ENCODE measurements at regions not wholly inside any gene's neighbourhood (a gene's known extent, or its start where the extent isn't known, plus 50 kb on each side); places are given as distances from the start of the nearest gene placed in this dataset.
"Not testable (repeated sequence)": the region's sequence is repeated elsewhere in the genome, so short reads cannot be mapped to it uniquely, and the experiment has no call there.

DNA sequence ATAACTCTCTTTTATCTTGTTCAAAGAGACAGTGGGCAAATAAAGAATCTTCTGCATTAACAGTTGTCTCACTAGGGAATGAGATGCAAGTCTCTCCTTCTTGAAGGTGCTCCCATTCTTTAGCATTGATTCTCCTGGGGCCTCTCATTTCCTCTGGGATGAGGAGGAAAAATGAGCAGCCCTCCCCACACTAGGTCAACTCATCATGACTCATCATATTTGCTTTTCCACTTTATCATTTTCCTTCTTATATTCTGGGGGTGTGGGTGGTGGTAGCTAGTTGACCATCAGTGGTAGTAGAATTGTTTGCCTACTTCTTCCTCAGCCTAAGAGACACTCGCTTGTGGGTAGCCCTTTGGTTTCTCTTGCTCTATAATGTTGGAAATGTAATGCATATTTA, 182.0 kb upstream of the C1orf87 start:
- Histone ChIP-seq H3K27ac (ENCODE audit: low read depth in 1 of 2, low read length in 2 of 2) (no peak overlapping the region), H3K9me3 (ENCODE audit: control insufficient read depth, low read length) (no peaks in the 10 kb centered on the region), H3K4me3 (ENCODE audit: low read length in 2 of 2) (no peak overlapping the region), H3K4me1 (ENCODE audit: control insufficient read depth in 1 of 2, insufficient read depth in 2 of 2, low read length in 2 of 2) (no peaks in the 10 kb centered on the region), H3K27me3 (ENCODE audit: control insufficient read depth in 1 of 2, insufficient read depth in 2 of 2, low read length in 1 of 2) (peaks cover 0 to 1% of the 10 kb centered on the region in 2 donors), H3K36me3 (ENCODE audit: control insufficient read depth in 1 of 2, insufficient read depth in 2 of 2, low read length in 1 of 2) (no peaks in the 10 kb centered on the region)
- DNase-seq, result no peak
- intact Hi-C loops (cut with DNase I), result no loop called here
- WGBS, 2 donors, result 97 to 100% methylated on average over 1 of the region's 1 CpG
- no peak for ATAC-seq (ENCODE audit: low FRiP score)

DNA sequence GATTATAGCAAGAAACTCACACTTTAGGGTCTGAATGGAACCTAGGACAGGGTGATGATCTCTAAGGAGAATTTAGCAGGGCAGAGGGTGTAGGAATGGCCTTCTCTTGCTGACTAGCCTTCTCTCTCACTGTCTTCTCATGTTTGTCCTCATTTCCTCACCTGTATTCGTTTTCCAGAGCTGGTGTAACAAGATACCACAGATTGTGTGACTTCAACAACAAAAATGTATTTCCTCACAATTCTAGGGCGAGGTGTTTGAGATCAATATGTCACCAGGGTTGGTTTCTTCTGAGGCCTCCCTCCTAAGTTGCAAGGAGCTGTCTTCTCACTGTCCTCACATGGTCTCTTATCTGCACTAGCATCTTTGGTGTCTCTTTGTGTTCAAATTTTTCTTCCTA, 177.9 kb upstream of the C1orf87 start:
- ATAC-seq (ENCODE audit: low FRiP score) (no peak), DNase-seq (no peak)
- Histone ChIP-seq H3K27ac (ENCODE audit: low read depth in 1 of 2, low read length in 2 of 2) (no peak overlapping the region), H3K4me1 (ENCODE audit: control insufficient read depth in 1 of 2, insufficient read depth in 2 of 2, low read length in 2 of 2) (no peaks in the 10 kb centered on the region), H3K9me3 (ENCODE audit: control insufficient read depth, low read length) (no peaks in the 10 kb centered on the region), H3K27me3 (ENCODE audit: control insufficient read depth in 1 of 2, insufficient read depth in 2 of 2, low read length in 1 of 2) (no peaks in the 10 kb centered on the region), H3K36me3 (ENCODE audit: control insufficient read depth in 1 of 2, insufficient read depth in 2 of 2, low read length in 1 of 2) (no peaks in the 10 kb centered on the region), H3K4me3 (ENCODE audit: low read length in 2 of 2) (no peak overlapping the region)
- 89 to 90% methylated on average over 2 of the region's 2 CpGs for WGBS, 2 donors
- intact Hi-C loops (cut with DNase I), result no loop called here

DNA sequence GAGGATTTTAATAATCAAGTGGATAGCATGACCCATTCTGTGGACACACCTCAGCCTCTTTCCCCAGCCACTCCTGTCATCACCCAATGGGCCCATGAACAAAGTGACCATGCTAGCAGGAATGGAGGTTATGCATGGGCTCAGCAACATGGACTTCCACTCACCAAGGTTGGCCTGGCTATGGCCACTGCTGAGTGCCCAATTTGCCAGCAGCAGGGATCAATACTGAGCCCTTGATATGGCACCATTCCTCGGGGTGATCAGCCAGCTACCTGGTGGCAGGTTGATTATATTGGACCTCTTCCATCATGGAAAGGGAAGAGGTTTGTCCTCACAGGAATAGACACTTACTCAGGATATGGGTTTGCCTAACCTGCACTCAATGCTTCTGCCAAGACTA, 173.9 kb upstream of the C1orf87 start:
- H3K27ac ChIP-seq (ENCODE audit: low read depth in 1 of 2, low read length in 2 of 2); intact Hi-C loops (cut with DNase I); H3K9me3 ChIP-seq (ENCODE audit: control insufficient read depth, low read length); H3K36me3 ChIP-seq (ENCODE audit: control insufficient read depth in 1 of 2, insufficient read depth in 2 of 2, low read length in 1 of 2); H3K27me3 ChIP-seq (ENCODE audit: control insufficient read depth in 1 of 2, insufficient read depth in 2 of 2, low read length in 1 of 2); H3K4me1 ChIP-seq (ENCODE audit: control insufficient read depth in 1 of 2, insufficient read depth in 2 of 2, low read length in 2 of 2); H3K4me3 ChIP-seq (ENCODE audit: low read length in 2 of 2); DNase-seq; ATAC-seq (ENCODE audit: low FRiP score): not testable (repeated sequence)
- 89 to 100% methylated on average over 1 of the region's 1 CpG for WGBS, 2 donors

DNA sequence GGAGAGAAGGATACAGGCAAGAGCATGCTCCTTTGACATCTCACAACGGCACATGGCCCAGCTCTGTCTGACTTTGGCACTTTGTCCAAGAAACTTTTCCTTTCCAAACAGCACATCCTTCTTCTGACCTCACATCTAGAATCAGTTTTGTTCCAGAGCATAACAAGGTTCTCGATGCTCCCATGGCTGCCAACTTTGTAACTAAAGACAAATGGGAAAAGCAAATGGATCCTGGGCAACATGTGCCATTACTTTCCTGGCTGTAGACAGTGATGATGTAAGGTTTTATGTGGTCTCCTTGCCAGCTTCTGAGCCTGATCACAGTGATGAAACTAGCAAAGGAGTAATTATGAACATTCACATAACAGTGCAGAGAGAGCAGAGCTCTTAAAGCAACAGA, 171.8 kb upstream of the C1orf87 start:
- WGBS, 2 donors, result 19 to 30% methylated on average over 2 of the region's 2 CpGs
- Histone ChIP-seq H3K27me3 (ENCODE audit: control insufficient read depth in 1 of 2, insufficient read depth in 2 of 2, low read length in 1 of 2) (no peaks in the 10 kb centered on the region), H3K4me1 (ENCODE audit: control insufficient read depth in 1 of 2, insufficient read depth in 2 of 2, low read length in 2 of 2) (no peaks in the 10 kb centered on the region), H3K27ac (ENCODE audit: low read depth in 1 of 2, low read length in 2 of 2) (no peak overlapping the region), H3K4me3 (ENCODE audit: low read length in 2 of 2) (no peak overlapping the region), H3K9me3 (ENCODE audit: control insufficient read depth, low read length) (no peaks in the 10 kb centered on the region), H3K36me3 (ENCODE audit: control insufficient read depth in 1 of 2, insufficient read depth in 2 of 2, low read length in 1 of 2) (no peaks in the 10 kb centered on the region)
- intact Hi-C loops (cut with DNase I), result no loop called here
- ATAC-seq (ENCODE audit: low FRiP score) (peak; percentile 76), DNase-seq (no peak)

DNA sequence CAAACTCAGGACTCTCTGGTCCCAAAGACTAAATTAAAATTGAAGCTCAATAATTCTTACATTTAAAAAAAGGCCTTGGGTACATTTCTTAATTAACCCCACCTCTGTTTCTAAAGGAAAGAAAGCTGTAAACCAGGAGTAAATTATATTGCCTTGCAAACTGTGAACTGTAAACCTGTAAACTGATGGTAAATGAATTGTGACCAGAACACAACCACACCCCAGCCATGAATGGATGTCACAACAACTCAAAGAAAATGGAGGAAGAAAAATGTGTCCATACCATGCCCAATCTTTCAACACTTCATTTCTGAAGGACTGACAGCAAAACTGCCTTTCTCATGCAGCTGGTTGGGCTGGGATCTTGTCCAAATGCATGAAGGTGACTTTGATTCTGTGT, 171.3 kb upstream of the C1orf87 start:
- no peak for ATAC-seq (ENCODE audit: low FRiP score)
- intact Hi-C loops (cut with DNase I), result no loop called here
- no peak for DNase-seq

DNA sequence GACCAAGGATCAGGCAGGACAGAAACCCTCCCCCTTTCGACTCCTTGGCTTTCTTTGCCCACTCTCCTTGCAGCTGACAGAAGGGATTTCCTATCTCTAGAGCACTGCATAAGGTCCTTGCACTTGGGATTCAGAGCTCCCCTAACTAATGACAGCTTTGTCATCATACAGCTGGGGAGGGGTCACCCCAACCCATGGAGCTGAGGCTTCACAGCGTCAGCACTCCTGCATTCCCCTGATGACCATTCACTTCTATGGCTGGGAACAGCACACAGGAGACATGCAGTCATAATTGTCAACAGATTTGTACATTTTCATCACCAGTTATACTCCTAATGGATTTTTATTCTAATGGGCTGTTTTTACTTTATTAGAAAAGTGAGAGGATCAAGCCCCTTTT, 161.7 kb upstream of the C1orf87 start:
- no peaks in the 10 kb centered on the region for H3K27me3 ChIP-seq (ENCODE audit: control insufficient read depth in 1 of 2, insufficient read depth in 2 of 2, low read length in 1 of 2)
- intact Hi-C loops (cut with DNase I), result no loop called here
- DNase-seq, result no peak
- no peak for ATAC-seq (ENCODE audit: low FRiP score)
- H3K4me1 ChIP-seq (ENCODE audit: control insufficient read depth in 1 of 2, insufficient read depth in 2 of 2, low read length in 2 of 2), result no peaks in the 10 kb centered on the region
- no peaks in the 10 kb centered on the region for H3K36me3 ChIP-seq (ENCODE audit: control insufficient read depth in 1 of 2, insufficient read depth in 2 of 2, low read length in 1 of 2)
- H3K4me3 ChIP-seq (ENCODE audit: low read length in 2 of 2), result no peak overlapping the region
- no peak overlapping the region for H3K27ac ChIP-seq (ENCODE audit: low read depth in 1 of 2, low read length in 2 of 2)
- WGBS, 2 donors, result 85 to 86% methylated on average over 2 of the region's 2 CpGs
- H3K9me3 ChIP-seq (ENCODE audit: control insufficient read depth, low read length), result no peaks in the 10 kb centered on the region

More for the DNA sequence above, 171.3 kb upstream of the C1orf87 start:
- Histone ChIP-seq H3K4me3 (ENCODE audit: low read length in 2 of 2) (no peak overlapping the region), H3K36me3 (ENCODE audit: control insufficient read depth in 1 of 2, insufficient read depth in 2 of 2, low read length in 1 of 2) (no peaks in the 10 kb centered on the region), H3K9me3 (ENCODE audit: control insufficient read depth, low read length) (no peaks in the 10 kb centered on the region), H3K4me1 (ENCODE audit: control insufficient read depth in 1 of 2, insufficient read depth in 2 of 2, low read length in 2 of 2) (no peaks in the 10 kb centered on the region), H3K27me3 (ENCODE audit: control insufficient read depth in 1 of 2, insufficient read depth in 2 of 2, low read length in 1 of 2) (no peaks in the 10 kb centered on the region), H3K27ac (ENCODE audit: low read depth in 1 of 2, low read length in 2 of 2) (no peak overlapping the region)

DNA sequence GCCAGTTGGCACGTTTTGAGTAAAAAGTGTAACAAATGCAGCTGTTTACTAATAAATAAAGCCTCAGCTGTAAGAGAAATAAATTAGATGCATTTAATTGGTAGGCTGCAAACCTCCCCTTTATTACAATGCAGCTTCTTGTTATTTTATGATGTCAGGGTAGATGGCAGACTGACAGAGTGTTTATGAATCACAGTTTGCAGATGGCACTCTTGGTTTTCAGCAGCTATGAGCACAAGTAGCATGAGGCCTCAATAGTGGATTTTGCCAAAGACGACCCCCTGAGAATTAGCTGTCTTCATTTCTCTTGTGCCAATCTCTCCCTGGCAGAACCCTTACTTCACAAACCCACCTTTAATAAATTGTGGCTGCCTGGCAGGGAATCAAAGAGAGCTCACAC, 161.2 kb upstream of the C1orf87 start:
- H3K4me1 ChIP-seq (ENCODE audit: control insufficient read depth in 1 of 2, insufficient read depth in 2 of 2, low read length in 2 of 2), result no peaks in the 10 kb centered on the region
- no peak overlapping the region for H3K4me3 ChIP-seq (ENCODE audit: low read length in 2 of 2)
- no peaks in the 10 kb centered on the region for H3K27me3 ChIP-seq (ENCODE audit: control insufficient read depth in 1 of 2, insufficient read depth in 2 of 2, low read length in 1 of 2)
- no peaks in the 10 kb centered on the region for H3K36me3 ChIP-seq (ENCODE audit: control insufficient read depth in 1 of 2, insufficient read depth in 2 of 2, low read length in 1 of 2)
- DNase-seq, result no peak
- intact Hi-C loops (cut with DNase I), result no loop called here
- H3K9me3 ChIP-seq (ENCODE audit: control insufficient read depth, low read length), result no peaks in the 10 kb centered on the region
- no peak for ATAC-seq (ENCODE audit: low FRiP score)
- 87 to 89% methylated on average over 2 of the region's 2 CpGs for WGBS, 2 donors
- H3K27ac ChIP-seq (ENCODE audit: low read depth in 1 of 2, low read length in 2 of 2), result no peak overlapping the region

DNA sequence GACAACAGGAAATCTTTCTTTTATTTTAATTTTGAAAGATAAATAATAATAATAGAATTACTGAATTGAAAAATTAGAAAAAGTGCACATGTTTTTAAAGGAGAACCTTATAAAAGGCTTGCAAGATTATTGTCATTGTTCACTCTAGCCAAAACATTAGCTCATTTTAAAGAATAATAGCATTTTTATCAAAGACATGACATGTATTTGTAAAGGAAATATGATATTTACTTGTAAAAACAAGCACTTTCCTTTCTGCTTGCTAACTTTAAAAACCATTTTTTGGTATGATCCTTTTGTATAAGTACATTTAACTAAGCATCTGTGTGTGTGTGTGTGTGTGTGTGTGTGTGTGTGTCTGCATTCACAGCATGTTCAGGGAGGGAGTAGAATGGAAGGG, 156.3 kb upstream of the C1orf87 start:
- no peaks in the 10 kb centered on the region for H3K9me3 ChIP-seq (ENCODE audit: control insufficient read depth, low read length)
- no peak overlapping the region for H3K4me3 ChIP-seq (ENCODE audit: low read length in 2 of 2)
- no peaks in the 10 kb centered on the region for H3K27me3 ChIP-seq (ENCODE audit: control insufficient read depth in 1 of 2, insufficient read depth in 2 of 2, low read length in 1 of 2)
- intact Hi-C loops (cut with DNase I), result no loop called here
- DNase-seq (no peak), ATAC-seq (ENCODE audit: low FRiP score) (no peak)
- no peak overlapping the region for H3K27ac ChIP-seq (ENCODE audit: low read depth in 1 of 2, low read length in 2 of 2)
- no peaks in the 10 kb centered on the region for H3K4me1 ChIP-seq (ENCODE audit: control insufficient read depth in 1 of 2, insufficient read depth in 2 of 2, low read length in 2 of 2)
- no peaks in the 10 kb centered on the region for H3K36me3 ChIP-seq (ENCODE audit: control insufficient read depth in 1 of 2, insufficient read depth in 2 of 2, low read length in 1 of 2)

DNA sequence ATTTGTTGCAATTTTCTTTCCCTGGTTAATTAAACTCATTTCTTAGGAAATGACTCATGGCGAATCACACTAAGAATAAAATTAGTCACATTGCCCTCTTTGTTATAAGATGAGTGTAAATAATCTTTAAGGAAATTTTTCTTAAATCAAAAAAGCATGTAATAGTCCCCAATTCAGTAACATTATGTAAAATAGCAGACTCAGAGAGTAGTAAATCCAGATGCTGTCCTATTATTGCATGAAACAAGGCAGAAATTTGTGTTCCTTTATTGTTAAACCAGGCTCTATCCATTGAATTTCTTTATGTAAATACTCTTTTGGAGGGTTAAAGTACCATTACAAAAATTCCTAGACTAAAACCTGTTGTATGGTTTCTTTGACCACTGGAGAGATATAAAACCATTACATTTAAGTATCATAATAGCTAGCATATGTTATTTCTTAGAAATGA, 154.5 kb upstream of the C1orf87 start:
- Histone ChIP-seq H3K4me3 (ENCODE audit: low read length in 2 of 2) (no peak overlapping the region), H3K27me3 (ENCODE audit: control insufficient read depth in 1 of 2, insufficient read depth in 2 of 2, low read length in 1 of 2) (no peaks in the 10 kb centered on the region), H3K4me1 (ENCODE audit: control insufficient read depth in 1 of 2, insufficient read depth in 2 of 2, low read length in 2 of 2) (peaks cover 3% of the 10 kb centered on the region in 2 donors), H3K36me3 (ENCODE audit: control insufficient read depth in 1 of 2, insufficient read depth in 2 of 2, low read length in 1 of 2) (no peaks in the 10 kb centered on the region), H3K9me3 (ENCODE audit: control insufficient read depth, low read length) (no peaks in the 10 kb centered on the region), H3K27ac (ENCODE audit: low read depth in 1 of 2, low read length in 2 of 2) (no peak overlapping the region)
- ATAC-seq (ENCODE audit: low FRiP score), result no peak
- 97 to 98% methylated on average over 1 of the region's 1 CpG for WGBS, 2 donors
- no peak for DNase-seq
- intact Hi-C loops (cut with DNase I), result no loop called here
